Neural progenitor cell (in vitro differentiated cells): ENCODE measurements at regions not wholly inside any gene's neighbourhood (a gene's known extent, or its start where the extent isn't known, plus 50 kb on each side); places are given as distances from the start of the nearest gene placed in this dataset.
A peak's percentile ranks its signal among the peaks of the same experiment; 100 is the strongest.

Experiments used
- DNase-seq: peaks from one replicate; pipeline ENCODE4 v3.0.0-alpha.2; 2016; ENCODE audit warnings: low spot score
- H2AFZ ChIP-seq: fragments of 200-600 bp; sonication (generic); replicated peaks from 2 replicates; pipeline ENCODE4 v1.6.1; 2016; ENCODE audit warnings: antibody characterized with exemption
- H3F3A ChIP-seq: fragments of 200-600 bp; sonication (generic); 2 replicates; pipeline ENCODE4 v1.6.1; 2016; ENCODE audit warnings: antibody characterized with exemption, low read depth
- H3K27ac ChIP-seq: fragments of 200-600 bp; sonication (generic); 2 replicates; pipeline ENCODE4 v1.5.1; 2016; ENCODE audit warnings: mild to moderate bottlenecking
- H3K27me3 ChIP-seq: fragments of 200-600 bp; sonication (generic); 2 replicates; pipeline ENCODE4 v1.6.1; 2016; ENCODE audit warnings: mild to moderate bottlenecking, moderate library complexity
- H3K36me3 ChIP-seq: fragments of 200-600 bp; sonication (generic); 2 replicates; pipeline ENCODE4 v1.5.1; 2016
- H3K4me1 ChIP-seq: fragments of 200-600 bp; sonication (generic); 2 replicates; pipeline ENCODE4 v1.6.1; 2016; ENCODE audit warnings: mixed run types
- H3K4me2 ChIP-seq: fragments of 200-600 bp; sonication (generic); 2 replicates; pipeline ENCODE4 v1.6.1; 2016
- H3K4me3 ChIP-seq: fragments of 200-600 bp; sonication (generic); 2 replicates; pipeline ENCODE4 v1.5.1; 2016
- H3K79me2 ChIP-seq: fragments of 200-600 bp; sonication (generic); 2 replicates; pipeline ENCODE4 v1.6.1; 2016; ENCODE audit warnings: low read depth
- H3K9ac ChIP-seq: fragments of 200-600 bp; sonication (generic); 2 replicates; pipeline ENCODE4 v1.6.1; 2016
- H3K9me3 ChIP-seq: fragments of 200-600 bp; sonication (generic); 2 replicates; pipeline ENCODE4 v1.5.1; 2016; ENCODE audit warnings: low read depth
- H4K20me1 ChIP-seq: fragments of 200-600 bp; sonication (generic); 2 replicates; pipeline ENCODE4 v1.6.1; 2016; ENCODE audit warnings: low read depth
- H3K27ac Mint-ChIP-seq: 3 replicates; pipeline ENCODE4 v1.8.0; 2021; ENCODE audit warnings: mixed read lengths
- H3K27me3 Mint-ChIP-seq: 2 replicates; pipeline ENCODE4 v1.8.0; 2022; ENCODE audit warnings: low read depth, mild to moderate bottlenecking, inconsistent platforms, moderate library complexity, mixed read lengths; ENCODE audit not compliant: insufficient read depth
- H3K36me3 Mint-ChIP-seq: 3 replicates; pipeline ENCODE4 v1.8.0; 2021; ENCODE audit warnings: mixed read lengths
- H3K4me1 Mint-ChIP-seq: 3 replicates; pipeline ENCODE4 v1.8.0; 2021; ENCODE audit warnings: mixed read lengths
- H3K4me3 Mint-ChIP-seq: 3 replicates; pipeline ENCODE4 v1.8.0; 2021; ENCODE audit warnings: mild to moderate bottlenecking, moderate library complexity, mixed read lengths
- H3K9me3 Mint-ChIP-seq: 3 replicates; pipeline ENCODE4 v1.8.0; 2020; ENCODE audit warnings: mixed read lengths
- CTCF ChIP-seq: fragments of 200-600 bp; sonication (generic); IDR thresholded peaks from 2 replicates; pipeline ENCODE4 v1.5.1; 2017; ENCODE audit warnings: antibody characterized with exemption, mild to moderate bottlenecking
- EZH2 ChIP-seq: fragments of 200-600 bp; sonication (generic); IDR thresholded peaks from 2 replicates; pipeline ENCODE4 v1.6.1; 2017; ENCODE audit warnings: antibody characterized with exemption, mild to moderate bottlenecking, moderate library complexity
- EZH2phosphoT487 ChIP-seq: fragments of 200-600 bp; sonication (generic); IDR thresholded peaks from 2 replicates; pipeline ENCODE4 v1.6.1; 2017; ENCODE audit warnings: antibody characterized with exemption

DNA sequence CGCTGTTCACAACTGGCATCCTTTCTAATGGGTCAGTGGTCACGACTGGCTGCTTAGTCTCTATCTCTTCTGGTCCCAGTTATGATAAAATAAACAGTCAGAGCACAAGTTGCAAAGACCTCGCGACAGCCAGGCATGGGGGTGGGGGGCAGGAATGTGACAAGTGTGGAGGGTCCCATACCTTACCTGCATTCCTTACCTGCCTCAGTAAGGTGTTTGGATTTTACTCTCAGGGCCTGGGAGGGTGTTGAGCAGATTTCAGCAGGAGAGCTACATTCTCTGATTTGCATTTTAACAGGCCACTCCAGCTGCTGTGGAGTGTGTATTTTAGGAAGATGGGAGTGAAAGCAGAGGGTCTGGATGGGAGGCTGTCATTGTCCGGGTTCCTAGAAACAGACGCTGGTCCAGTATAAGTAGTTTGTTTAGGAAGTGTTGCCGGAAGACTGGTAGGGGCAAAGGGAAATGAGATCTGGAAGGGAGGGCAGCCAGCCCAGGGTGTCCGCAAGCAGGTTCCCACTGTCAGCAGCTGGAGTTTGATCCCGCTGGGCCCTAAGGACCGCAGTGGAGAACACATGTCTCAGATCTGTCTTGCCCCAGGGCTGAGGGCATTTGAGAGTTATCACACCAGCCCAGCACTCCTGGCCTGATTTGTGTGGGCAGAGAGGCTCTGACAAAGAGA, 920.0 kb downstream of the UQCRFS1 start:
- Mint-ChIP-seq H3K27ac (peak overlapping the region; percentile 52), H3K4me1 (peaks cover 63% of the 10 kb centered on the region), H3K4me3 (no peak overlapping the region), H3K36me3 (no peaks in the 10 kb centered on the region), H3K9me3 (peaks cover 2% of the 10 kb centered on the region), H3K27me3 (peaks cover 13% of the 10 kb centered on the region)
- Histone ChIP-seq H3K4me1 (peaks cover 43% of the 10 kb centered on the region), H3K9me3 (no peaks in the 10 kb centered on the region), H4K20me1 (no peaks in the 10 kb centered on the region), H3K36me3 (no peaks in the 10 kb centered on the region), H3K9ac (no peak overlapping the region), H3K4me3 (no peak overlapping the region), H3K79me2 (no peaks in the 10 kb centered on the region), H3K27ac (no peak overlapping the region), H2AFZ (peak overlapping the region; percentile 96), H3F3A (peaks cover 23% of the 10 kb centered on the region), H3K27me3 (no peaks in the 10 kb centered on the region), H3K4me2 (peak overlapping the region; percentile 18)
- TF ChIP-seq EZH2: no peak
- DNase-seq: no peak

- H3K4me3 ChIP-seq: no peak overlapping the region
- H3K4me1 ChIP-seq: peaks cover 43% of the 10 kb centered on the region
- peak overlapping the region; percentile 37 for H2AFZ ChIP-seq
- DNase-seq: no peak
- TF ChIP-seq EZH2phosphoT487 (no peak), EZH2 (no peak), CTCF (no peak)
- H3K27me3 ChIP-seq: no peaks in the 10 kb centered on the region
- peak overlapping the region; percentile 31 for H3K4me2 ChIP-seq
- no peaks in the 10 kb centered on the region for H4K20me1 ChIP-seq
- H3K36me3 ChIP-seq: no peaks in the 10 kb centered on the region
- no peak overlapping the region for H3K27ac ChIP-seq
- Mint-ChIP-seq H3K4me3 (peak overlapping the region; percentile 48), H3K27ac (peak overlapping the region; percentile 3), H3K27me3 (peaks cover 13% of the 10 kb centered on the region), H3K9me3 (peaks cover 4% of the 10 kb centered on the region), H3K36me3 (no peaks in the 10 kb centered on the region), H3K4me1 (peaks cover 60% of the 10 kb centered on the region)
- no peaks in the 10 kb centered on the region for H3K79me2 ChIP-seq
- H3F3A ChIP-seq: peaks cover 23% of the 10 kb centered on the region
- no peak overlapping the region for H3K9ac ChIP-seq
- H3K9me3 ChIP-seq: no peaks in the 10 kb centered on the region
Measured at GRCh38 chr19:28291874-28292273, 921.1 kb downstream of the UQCRFS1 start.

- H3K9me3 Mint-ChIP-seq: peaks cover 6% of the 10 kb centered on the region
- Histone ChIP-seq H3K36me3 (no peaks in the 10 kb centered on the region), H3K79me2 (no peaks in the 10 kb centered on the region), H3K27ac (no peak overlapping the region), H4K20me1 (no peaks in the 10 kb centered on the region), H3K9me3 (no peaks in the 10 kb centered on the region), H3K4me2 (peak overlapping the region; percentile 8), H3K4me1 (peaks cover 43% of the 10 kb centered on the region), H3F3A (peaks cover 23% of the 10 kb centered on the region), H3K27me3 (no peaks in the 10 kb centered on the region), H3K9ac (no peak overlapping the region), H2AFZ (peak overlapping the region; percentile 37), H3K4me3 (no peak overlapping the region)
- H3K27me3 Mint-ChIP-seq: peaks cover 8% of the 10 kb centered on the region
- peak overlapping the region; percentile 3 for H3K27ac Mint-ChIP-seq
- no peak overlapping the region for H3K4me3 Mint-ChIP-seq
- DNase-seq: peak; percentile 42
- no peaks in the 10 kb centered on the region for H3K36me3 Mint-ChIP-seq
- TF ChIP-seq EZH2phosphoT487 (no peak), CTCF (no peak), EZH2 (no peak)
- peaks cover 60% of the 10 kb centered on the region for H3K4me1 Mint-ChIP-seq
Measured at GRCh38 chr19:28290963-28291657, 921.8 kb downstream of the UQCRFS1 start.
